ENCODE measurements at regions not wholly inside any gene's neighbourhood (a gene's known extent, or its start where the extent isn't known, plus 50 kb on each side); places are given as distances from the start of the nearest gene placed in this dataset.

DNA sequence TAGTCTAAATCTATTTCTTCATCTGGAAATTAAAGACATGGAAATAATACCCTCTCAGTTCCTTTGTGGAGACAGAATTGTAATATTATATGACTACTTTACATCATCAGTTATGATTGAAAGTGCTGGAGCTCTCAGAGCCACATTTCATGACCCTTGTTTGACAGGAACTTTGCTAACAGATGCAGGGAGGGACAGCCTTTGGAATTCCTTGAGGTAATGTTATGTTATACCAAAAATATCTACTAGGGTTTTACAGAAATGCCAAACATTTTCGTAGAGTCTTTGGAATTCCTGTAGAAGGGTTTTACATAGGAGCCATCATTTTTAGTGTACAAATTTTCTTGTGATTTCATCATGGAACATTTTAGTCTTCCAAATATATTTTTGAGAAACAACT is 57.4 kb upstream of the ADAMTS5 start:
- DNase-seq (ENCODE audit: low read depth in 2 of 2, low spot score in 1 of 2) = no peak

DNA sequence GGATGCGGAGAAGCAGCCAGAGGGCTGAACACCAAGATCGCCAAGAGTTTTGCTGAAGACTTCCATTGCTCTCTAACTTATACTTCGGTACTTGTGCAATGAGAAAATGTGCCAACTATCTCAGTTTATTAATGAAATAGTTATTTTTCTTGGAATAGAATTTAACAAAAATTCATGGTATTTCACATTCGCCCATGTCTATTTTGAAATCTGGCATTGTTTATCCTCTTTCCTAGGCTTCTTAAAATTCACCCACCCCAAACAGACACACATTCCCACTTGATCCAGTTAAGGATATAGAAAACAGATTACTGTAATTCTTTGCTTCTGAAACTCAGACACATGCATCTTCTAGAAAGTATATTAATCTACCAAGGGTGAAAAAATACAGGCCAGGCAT is 56.3 kb upstream of the ADAMTS5 start:
- no peak for DNase-seq (ENCODE audit: low read depth in 2 of 2, low spot score in 1 of 2)

DNA sequence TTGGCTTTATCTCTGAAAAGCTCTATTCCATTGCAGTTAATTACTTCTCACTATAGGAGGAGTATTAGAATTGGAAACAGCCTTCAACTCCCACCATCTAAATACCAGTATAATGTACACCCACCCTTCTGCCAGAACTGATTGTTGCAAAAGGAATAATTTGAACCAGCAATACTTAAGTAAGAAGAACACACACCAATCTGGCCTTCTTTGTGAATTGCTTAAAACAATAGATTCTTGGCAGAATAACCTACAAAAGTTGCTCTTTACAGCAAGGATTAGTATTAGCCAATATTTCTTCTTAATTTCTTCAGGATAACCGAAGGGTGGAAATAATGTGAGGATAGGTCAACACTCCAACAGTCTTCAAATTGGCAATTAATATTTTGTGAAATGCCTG is 54.9 kb upstream of the ADAMTS5 start:
- DNase-seq (ENCODE audit: low read depth in 2 of 2, low spot score in 1 of 2) = no peak

DNA sequence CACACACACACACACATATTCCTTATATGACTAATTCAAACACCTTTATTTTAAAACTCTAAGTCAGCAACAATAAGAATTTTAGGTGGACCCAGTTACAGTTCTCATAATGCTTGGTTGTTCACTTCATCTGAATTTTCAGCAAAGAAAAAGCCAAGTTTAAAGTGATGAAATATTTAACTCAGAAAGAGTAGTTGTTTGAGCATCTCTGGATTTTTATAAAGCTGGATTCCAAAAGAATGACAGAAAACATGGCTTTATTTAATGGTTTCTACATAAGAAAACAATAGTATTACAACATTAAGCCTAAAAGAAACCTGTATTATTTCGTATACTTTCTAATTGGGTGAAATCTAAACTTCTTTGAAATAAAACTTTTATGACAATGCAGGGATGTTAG is 54.2 kb upstream of the ADAMTS5 start:
- DNase-seq (ENCODE audit: low read depth in 2 of 2, low spot score in 1 of 2) = no peak

DNA sequence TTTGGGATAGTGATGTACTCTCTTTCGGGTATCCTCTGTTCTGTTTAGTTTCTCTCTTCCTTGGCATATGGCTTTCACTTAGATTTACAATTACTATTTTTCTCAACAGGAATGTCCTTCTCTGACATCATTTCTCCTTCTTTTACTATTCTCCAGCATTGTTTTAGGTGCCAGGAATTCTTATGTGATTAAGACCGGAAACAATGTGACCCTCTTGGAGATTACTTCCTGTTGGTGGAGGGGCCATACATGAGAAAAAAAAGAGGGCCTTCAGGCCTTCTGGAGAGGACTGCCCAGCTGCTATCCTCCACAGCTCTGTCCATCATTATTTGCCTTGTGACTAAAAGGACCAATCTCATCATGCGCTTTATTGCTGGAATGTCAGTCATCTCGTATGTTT is 50.4 kb upstream of the ADAMTS5 start:
- DNase-seq (ENCODE audit: low read depth in 2 of 2, low spot score in 1 of 2) = no peak
